ENCODE measurements at regions not wholly inside any gene's neighbourhood (a gene's known extent, or its start where the extent isn't known, plus 50 kb on each side); places are given as distances from the start of the nearest gene placed in this dataset.

DNA sequence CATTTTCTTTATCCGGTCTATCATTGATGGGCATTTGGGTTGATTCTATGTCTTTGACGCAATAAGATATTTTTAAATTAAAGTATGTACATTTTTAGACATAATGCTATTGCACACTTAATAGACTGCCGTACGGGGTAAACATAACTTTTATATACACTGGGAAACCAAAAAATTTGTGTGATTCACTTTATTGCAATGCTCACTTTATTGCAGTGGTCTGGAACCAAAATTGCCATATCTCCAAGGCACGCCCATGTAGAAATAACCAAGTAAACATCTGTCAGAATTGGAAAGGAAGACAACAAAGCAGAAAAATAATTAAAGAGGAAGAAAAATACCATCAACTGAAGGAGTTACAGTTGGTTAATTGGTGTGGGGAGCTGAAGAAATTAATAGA lies 205.8 kb upstream of the CTAGE1 start:
- DNase-seq: no peak
- intact Hi-C loops (cut with micrococcal nuclease): no loop called here
- Histone ChIP-seq H3K36me3 (replicated peaks in 1 of 2; ENCODE audit: control insufficient read depth in 1 of 2, insufficient read depth in 2 of 2, low read length in 2 of 2) (no peaks in the 10 kb centered on the region), H3K27me3 (ENCODE audit: control insufficient read depth in 2 of 2, insufficient read depth in 2 of 2, low read length in 2 of 2) (no peaks in the 10 kb centered on the region), H3K27ac (ENCODE audit: low read depth in 1 of 2, low read length in 2 of 2) (no peak overlapping the region), H3K4me1 (ENCODE audit: control insufficient read depth in 1 of 2, insufficient read depth in 2 of 2, low read length in 2 of 2) (no peaks in the 10 kb centered on the region), H3K9me3 (replicated peaks in 1 of 2; ENCODE audit: control insufficient read depth in 1 of 2, insufficient read depth in 1 of 2, low read length in 2 of 2) (no peaks in the 10 kb centered on the region), H2AFZ (ENCODE audit: insufficient read depth, low read depth, low read length, poor library complexity, severe bottlenecking) (no peak overlapping the region), H3K9ac (ENCODE audit: insufficient read depth, low read length, poor library complexity, severe bottlenecking) (no peak overlapping the region), H3K4me3 (replicated peaks in 1 of 3; ENCODE audit: low read depth in 2 of 3, low read length in 3 of 3) (no peak overlapping the region), H3K79me2 (ENCODE audit: insufficient read depth, low read length) (no peaks in the 10 kb centered on the region), H4K20me1 (ENCODE audit: insufficient read depth, low read length) (no peaks in the 10 kb centered on the region), H3K4me2 (replicated peaks; ENCODE audit: extremely low read depth, low read length, poor library complexity, severe bottlenecking) (no peak overlapping the region)
- Mint-ChIP-seq H3K27me3 (ENCODE audit: low read depth in 3 of 3) (no peaks in the 10 kb centered on the region), H3K27ac (no peak overlapping the region), H3K36me3 (no peaks in the 10 kb centered on the region), H3K4me1 (no peaks in the 10 kb centered on the region), H3K9me3 (peaks cover 0 to 16% (median 5%) of the 10 kb centered on the region in 7 donors), H3K4me3 (no peak overlapping the region)
- TF ChIP-seq, protein P1, sequence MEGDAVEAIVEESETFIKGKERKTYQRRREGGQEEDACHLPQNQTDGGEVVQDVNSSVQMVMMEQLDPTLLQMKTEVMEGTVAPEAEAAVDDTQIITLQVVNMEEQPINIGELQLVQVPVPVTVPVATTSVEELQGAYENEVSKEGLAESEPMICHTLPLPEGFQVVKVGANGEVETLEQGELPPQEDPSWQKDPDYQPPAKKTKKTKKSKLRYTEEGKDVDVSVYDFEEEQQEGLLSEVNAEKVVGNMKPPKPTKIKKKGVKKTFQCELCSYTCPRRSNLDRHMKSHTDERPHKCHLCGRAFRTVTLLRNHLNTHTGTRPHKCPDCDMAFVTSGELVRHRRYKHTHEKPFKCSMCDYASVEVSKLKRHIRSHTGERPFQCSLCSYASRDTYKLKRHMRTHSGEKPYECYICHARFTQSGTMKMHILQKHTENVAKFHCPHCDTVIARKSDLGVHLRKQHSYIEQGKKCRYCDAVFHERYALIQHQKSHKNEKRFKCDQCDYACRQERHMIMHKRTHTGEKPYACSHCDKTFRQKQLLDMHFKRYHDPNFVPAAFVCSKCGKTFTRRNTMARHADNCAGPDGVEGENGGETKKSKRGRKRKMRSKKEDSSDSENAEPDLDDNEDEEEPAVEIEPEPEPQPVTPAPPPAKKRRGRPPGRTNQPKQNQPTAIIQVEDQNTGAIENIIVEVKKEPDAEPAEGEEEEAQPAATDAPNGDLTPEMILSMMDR (IDR thresholded peaks at IDR 0.05): no peak
- WGBS (ENCODE audit: insufficient coverage): no CpG with 5 or more reads among the region's 5 CpGs

DNA sequence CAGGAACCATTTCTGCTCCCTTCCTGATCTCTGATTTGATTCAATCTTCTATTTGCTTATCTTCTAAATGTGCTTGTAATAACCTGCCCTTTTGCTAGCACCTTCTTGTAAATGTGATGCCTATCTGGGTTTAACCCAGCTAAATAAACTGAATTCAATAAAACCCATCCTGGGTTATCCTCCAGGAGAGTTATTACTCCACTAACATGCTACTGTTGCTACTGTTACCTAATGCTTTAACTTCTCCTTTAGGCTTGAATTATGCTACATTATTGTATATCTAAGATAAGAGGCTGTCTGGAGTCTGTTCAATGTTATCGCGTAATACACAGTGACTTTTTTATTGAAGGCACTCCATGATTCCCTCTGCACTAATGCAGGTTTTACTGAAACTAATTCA lies 206.5 kb upstream of the CTAGE1 start:
- Mint-ChIP-seq H3K27ac (no peak overlapping the region), H3K4me1 (no peaks in the 10 kb centered on the region), H3K4me3 (no peak overlapping the region), H3K9me3 (peaks cover 0 to 16% (median 5%) of the 10 kb centered on the region in 7 donors), H3K27me3 (ENCODE audit: low read depth in 3 of 3) (peaks cover 0 to 1% (median 0%) of the 10 kb centered on the region in 3 donors), H3K36me3 (no peaks in the 10 kb centered on the region)
- Histone ChIP-seq H4K20me1 (ENCODE audit: insufficient read depth, low read length) (no peaks in the 10 kb centered on the region), H2AFZ (ENCODE audit: insufficient read depth, low read depth, low read length, poor library complexity, severe bottlenecking) (no peak overlapping the region), H3K9me3 (replicated peaks in 1 of 2; ENCODE audit: control insufficient read depth in 1 of 2, insufficient read depth in 1 of 2, low read length in 2 of 2) (no peaks in the 10 kb centered on the region), H3K4me3 (replicated peaks in 1 of 3; ENCODE audit: low read depth in 2 of 3, low read length in 3 of 3) (no peak overlapping the region), H3K36me3 (replicated peaks in 1 of 2; ENCODE audit: control insufficient read depth in 1 of 2, insufficient read depth in 2 of 2, low read length in 2 of 2) (no peaks in the 10 kb centered on the region), H3K79me2 (ENCODE audit: insufficient read depth, low read length) (no peaks in the 10 kb centered on the region), H3K9ac (ENCODE audit: insufficient read depth, low read length, poor library complexity, severe bottlenecking) (no peak overlapping the region), H3K27me3 (ENCODE audit: control insufficient read depth in 2 of 2, insufficient read depth in 2 of 2, low read length in 2 of 2) (no peaks in the 10 kb centered on the region), H3K4me1 (ENCODE audit: control insufficient read depth in 1 of 2, insufficient read depth in 2 of 2, low read length in 2 of 2) (no peaks in the 10 kb centered on the region), H3K4me2 (replicated peaks; ENCODE audit: extremely low read depth, low read length, poor library complexity, severe bottlenecking) (no peak overlapping the region), H3K27ac (ENCODE audit: low read depth in 1 of 2, low read length in 2 of 2) (no peak overlapping the region)
- no CpG with 5 or more reads among the region's 2 CpGs for WGBS (ENCODE audit: insufficient coverage)
- TF ChIP-seq, protein P1 (IDR thresholded peaks at IDR 0.05): no peak
- no peak for DNase-seq
- intact Hi-C loops (cut with micrococcal nuclease): no loop called here

Data from CD14-positive monocyte (primary cell).